GM12878 (cell line): ENCODE measurements at regions not wholly inside any gene's neighbourhood (a gene's known extent, or its start where the extent isn't known, plus 50 kb on each side); places are given as distances from the start of the nearest gene placed in this dataset.

ENCODE experiments used
- ATAC-seq: fragments of 200-7000 bp; cut with Tn5 transposase; 3 replicates; pipeline ENCODE4 v1.9.1; 2020; ENCODE audit warnings: mild to moderate bottlenecking, moderate library complexity
- BruUV-seq: library from RNA; stranded (reverse); fragments of 400-500 nt; replicated peaks from 2 replicates; lab custom pipeline; 2021; lab: Mats Ljungman, UMichigan
- CTCF ChIA-PET: fragments of 300-600 bp; sonication (Branson Sonifier 250); formaldehyde crosslinking; extraction: SDS; loops from one replicate; lab custom pipeline; 2021; ENCODE audit warnings: inconsistent platforms; lab: Yijun Ruan, JAX
- POLR2A ChIA-PET: fragments of 350-600 bp; formaldehyde crosslinking; extraction: SDS; loops from one replicate; lab custom pipeline; 2021; ENCODE audit warnings: inconsistent platforms; lab: Charles Lee
- RAD21 ChIA-PET: fragments of 300-600 bp; sonication (Branson Sonifier 250); formaldehyde crosslinking; loops from one replicate; lab custom pipeline; 2023; ENCODE audit warnings: antibody characterized with exemption; ENCODE audit not compliant: unreplicated experiment; lab: Charles Lee
- SMC1A ChIA-PET: fragments of 300-600 bp; sonication (Branson Sonifier 250); formaldehyde crosslinking; loops from one replicate; lab custom pipeline; 2023; ENCODE audit not compliant: unreplicated experiment, uncharacterized antibody; lab: Charles Lee
- DNase-seq: peaks from one replicate; pipeline ENCODE4 v3.0.0-alpha.2; 2011; ENCODE audit warnings: low read depth, low spot score
- FAIRE-seq: peaks from 3 replicates; lab custom pipeline; 2011; peaks lifted over from hg19 to GRCh38; lab: Jason Lieb, UNC
- H2AFZ ChIP-seq: 2 replicates; pipeline ENCODE4 v1.6.0; 2011; ENCODE audit warnings: low read depth, low read length, control low read depth; ENCODE audit not compliant: control insufficient read depth
- H3K27ac ChIP-seq: 2 replicates; pipeline ENCODE4 v1.5.1; 2011; ENCODE audit warnings: control low read depth; ENCODE audit not compliant: control insufficient read depth, insufficient read depth
- H3K27me3 ChIP-seq, 2 experiments: replicated peaks in 1 of 2; 2 replicates each; pipeline versions ENCODE4 v1.6.0 to v1.6.1; 2011; ENCODE audit warnings: low read length in 1 of 2; ENCODE audit not compliant: control insufficient read depth in 2 of 2, insufficient read depth in 2 of 2
- H3K36me3 ChIP-seq, 2 experiments: 2 replicates each; pipeline ENCODE4 v1.5.1; 2011; ENCODE audit warnings: low read length in 1 of 2; ENCODE audit not compliant: control insufficient read depth in 2 of 2, insufficient read depth in 2 of 2
- H3K4me1 ChIP-seq: 2 replicates; pipeline ENCODE4 v1.6.1; 2011; ENCODE audit warnings: mild to moderate bottlenecking, low read length, moderate library complexity, mixed read lengths; ENCODE audit not compliant: control insufficient read depth, insufficient read depth
- H3K4me2 ChIP-seq: 2 replicates; pipeline ENCODE4 v1.6.0; 2011; ENCODE audit warnings: control low read depth; ENCODE audit not compliant: control insufficient read depth, insufficient read depth
- H3K4me3 ChIP-seq: fragments of 200-600 bp; sonication (generic); 2 replicates; pipeline ENCODE4 v1.5.1; 2016
- H3K79me2 ChIP-seq: 2 replicates; pipeline ENCODE4 v1.6.0; 2011; ENCODE audit warnings: low read length; ENCODE audit not compliant: control insufficient read depth, insufficient read depth
- H3K9ac ChIP-seq: 2 replicates; pipeline ENCODE4 v1.8.0; 2011; ENCODE audit warnings: low read length, control low read depth, mixed read lengths; ENCODE audit not compliant: control insufficient read depth, insufficient read depth
- H3K9me3 ChIP-seq: replicated peaks from 3 replicates; pipeline ENCODE4 v1.5.1; 2011; ENCODE audit warnings: mild to moderate bottlenecking, low read length; ENCODE audit not compliant: control insufficient read depth, insufficient read depth
- H4K20me1 ChIP-seq: 2 replicates; pipeline ENCODE4 v1.6.0; 2011; ENCODE audit not compliant: control insufficient read depth, insufficient read depth
- BCL11A ChIP-seq: IDR thresholded peaks from 2 replicates; pipeline ENCODE4 v1.6.1; 2011; ENCODE audit warnings: low read depth, low read length
- CHD4 ChIP-seq: fragments of 200-600 bp; sonication (generic); IDR thresholded peaks from 2 replicates; pipeline ENCODE4 v1.6.1; 2016; ENCODE audit warnings: mild to moderate bottlenecking
- CREM ChIP-seq: IDR thresholded peaks from 2 replicates; pipeline ENCODE4 v1.6.1; 2014; ENCODE audit warnings: antibody characterized with exemption, low read depth
- EGR1 ChIP-seq, 2 experiments: IDR thresholded peaks; 1 replicate in 1 of 2; 2 replicates in 1 of 2; pipeline ENCODE4 v1.6.1; 2011 to 2012; ENCODE audit warnings: low read depth in 2 of 2, low read length in 2 of 2, borderline replicate concordance in 1 of 2, mild to moderate bottlenecking in 1 of 2, moderate library complexity in 1 of 2
- IRF4 ChIP-seq: IDR thresholded peaks from 2 replicates; pipeline ENCODE4 v1.6.1; 2011; ENCODE audit warnings: low read depth, low read length
- MEF2A ChIP-seq: IDR thresholded peaks from 2 replicates; pipeline ENCODE4 v1.6.1; 2011; ENCODE audit warnings: low read depth, mild to moderate bottlenecking, low read length, moderate library complexity; ENCODE audit not compliant: insufficient read depth
- MLLT1 ChIP-seq: fragments of 450-650 bp; IDR thresholded peaks from 2 replicates; pipeline ENCODE4 v1.6.1; 2016; ENCODE audit warnings: mild to moderate bottlenecking
- SREBF1 ChIP-seq: IDR thresholded peaks from 2 replicates; pipeline ENCODE4 v1.6.1; 2012; ENCODE audit warnings: mild to moderate bottlenecking, low read length
- ZBTB33 ChIP-seq: fragments of 450-650 bp; IDR thresholded peaks from 2 replicates; pipeline ENCODE4 v1.6.1; 2017; ENCODE audit warnings: mild to moderate bottlenecking
- ZNF622 ChIP-seq: fragments of 450-650 bp; IDR thresholded peaks from 2 replicates; pipeline ENCODE4 v1.6.1; 2017; ENCODE audit warnings: mild to moderate bottlenecking, inconsistent platforms
- WGBS: methylation state at CpG from one replicate; pipeline ENCODE4 v1.1.6; 2016; ENCODE audit warnings: low lambda C conversion rate; ENCODE audit not compliant: insufficient replicate concordance, insufficient coverage; ENCODE audit errors: missing lambda C conversion rate; 5-methylcytosine and 5-hydroxymethylcytosine counted together
- in situ Hi-C: fragments of 300-500 bp; cut with MboI; formaldehyde crosslinking; loops from 9 replicates; pipeline ENCODE4 v1.14.3; 2018; ENCODE audit warnings: mixed read lengths
- intact Hi-C: fragments of 100-400 bp; cut with micrococcal nuclease; formaldehyde crosslinking; loops from one replicate; pipeline ENCODE4 v1.14.2; 2022; ENCODE audit not compliant: unreplicated experiment
- TF ChIP-seq, protein P1 (sequence below): IDR thresholded peaks from 2 replicates; pipeline ENCODE4 v1.6.1; 2011; ENCODE audit warnings: borderline replicate concordance, low read depth, mild to moderate bottlenecking, moderate library complexity, low read length; ENCODE audit not compliant: insufficient read depth, poor library complexity, severe bottlenecking
- TF ChIP-seq, protein P2 (sequence below): IDR thresholded peaks from 2 replicates; pipeline ENCODE4 v1.6.1; 2012; ENCODE audit warnings: mild to moderate bottlenecking, low read depth, low read length
- TF ChIP-seq, protein P3 (sequence below): fragments of 450-650 bp; IDR thresholded peaks from 2 replicates; pipeline ENCODE4 v1.6.1; 2017; ENCODE audit warnings: borderline replicate concordance

GRCh38 chr2:152825834-152826233 is 107.4 kb downstream of the ARL6IP6 start:
- intact Hi-C loops: no loop called here
- in situ Hi-C loops: no loop called here
- BruUV-seq: no TSS peak
- CTCF ChIA-PET: no interaction called here
- no peaks in the 10 kb centered on the region for H3K36me3 ChIP-seq
- H3K4me2 ChIP-seq: no peak overlapping the region
- TF ChIP-seq SREBF1 (no peak), IRF4 (no peak), ZBTB33 (no peak), EGR1 (IDR thresholded peaks at IDR 0.05; ENCODE audit: borderline replicate concordance in 1 of 2, low read depth in 2 of 2, low read length in 2 of 2) (no peak), MEF2A (no peak), ZNF622 (no peak), CHD4 (no peak), MLLT1 (no peak), CREM (no peak), BCL11A (no peak)
- TF ChIP-seq, protein P1, sequence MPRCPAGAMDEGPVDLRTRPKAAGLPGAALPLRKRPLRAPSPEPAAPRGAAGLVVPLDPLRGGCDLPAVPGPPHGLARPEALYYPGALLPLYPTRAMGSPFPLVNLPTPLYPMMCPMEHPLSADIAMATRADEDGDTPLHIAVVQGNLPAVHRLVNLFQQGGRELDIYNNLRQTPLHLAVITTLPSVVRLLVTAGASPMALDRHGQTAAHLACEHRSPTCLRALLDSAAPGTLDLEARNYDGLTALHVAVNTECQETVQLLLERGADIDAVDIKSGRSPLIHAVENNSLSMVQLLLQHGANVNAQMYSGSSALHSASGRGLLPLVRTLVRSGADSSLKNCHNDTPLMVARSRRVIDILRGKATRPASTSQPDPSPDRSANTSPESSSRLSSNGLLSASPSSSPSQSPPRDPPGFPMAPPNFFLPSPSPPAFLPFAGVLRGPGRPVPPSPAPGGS: no peak
- TF ChIP-seq, protein P2, sequence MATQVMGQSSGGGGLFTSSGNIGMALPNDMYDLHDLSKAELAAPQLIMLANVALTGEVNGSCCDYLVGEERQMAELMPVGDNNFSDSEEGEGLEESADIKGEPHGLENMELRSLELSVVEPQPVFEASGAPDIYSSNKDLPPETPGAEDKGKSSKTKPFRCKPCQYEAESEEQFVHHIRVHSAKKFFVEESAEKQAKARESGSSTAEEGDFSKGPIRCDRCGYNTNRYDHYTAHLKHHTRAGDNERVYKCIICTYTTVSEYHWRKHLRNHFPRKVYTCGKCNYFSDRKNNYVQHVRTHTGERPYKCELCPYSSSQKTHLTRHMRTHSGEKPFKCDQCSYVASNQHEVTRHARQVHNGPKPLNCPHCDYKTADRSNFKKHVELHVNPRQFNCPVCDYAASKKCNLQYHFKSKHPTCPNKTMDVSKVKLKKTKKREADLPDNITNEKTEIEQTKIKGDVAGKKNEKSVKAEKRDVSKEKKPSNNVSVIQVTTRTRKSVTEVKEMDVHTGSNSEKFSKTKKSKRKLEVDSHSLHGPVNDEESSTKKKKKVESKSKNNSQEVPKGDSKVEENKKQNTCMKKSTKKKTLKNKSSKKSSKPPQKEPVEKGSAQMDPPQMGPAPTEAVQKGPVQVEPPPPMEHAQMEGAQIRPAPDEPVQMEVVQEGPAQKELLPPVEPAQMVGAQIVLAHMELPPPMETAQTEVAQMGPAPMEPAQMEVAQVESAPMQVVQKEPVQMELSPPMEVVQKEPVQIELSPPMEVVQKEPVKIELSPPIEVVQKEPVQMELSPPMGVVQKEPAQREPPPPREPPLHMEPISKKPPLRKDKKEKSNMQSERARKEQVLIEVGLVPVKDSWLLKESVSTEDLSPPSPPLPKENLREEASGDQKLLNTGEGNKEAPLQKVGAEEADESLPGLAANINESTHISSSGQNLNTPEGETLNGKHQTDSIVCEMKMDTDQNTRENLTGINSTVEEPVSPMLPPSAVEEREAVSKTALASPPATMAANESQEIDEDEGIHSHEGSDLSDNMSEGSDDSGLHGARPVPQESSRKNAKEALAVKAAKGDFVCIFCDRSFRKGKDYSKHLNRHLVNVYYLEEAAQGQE: no peak
- TF ChIP-seq, protein P3, sequence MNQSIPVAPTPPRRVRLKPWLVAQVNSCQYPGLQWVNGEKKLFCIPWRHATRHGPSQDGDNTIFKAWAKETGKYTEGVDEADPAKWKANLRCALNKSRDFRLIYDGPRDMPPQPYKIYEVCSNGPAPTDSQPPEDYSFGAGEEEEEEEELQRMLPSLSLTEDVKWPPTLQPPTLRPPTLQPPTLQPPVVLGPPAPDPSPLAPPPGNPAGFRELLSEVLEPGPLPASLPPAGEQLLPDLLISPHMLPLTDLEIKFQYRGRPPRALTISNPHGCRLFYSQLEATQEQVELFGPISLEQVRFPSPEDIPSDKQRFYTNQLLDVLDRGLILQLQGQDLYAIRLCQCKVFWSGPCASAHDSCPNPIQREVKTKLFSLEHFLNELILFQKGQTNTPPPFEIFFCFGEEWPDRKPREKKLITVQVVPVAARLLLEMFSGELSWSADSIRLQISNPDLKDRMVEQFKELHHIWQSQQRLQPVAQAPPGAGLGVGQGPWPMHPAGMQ: no peak
- RAD21 ChIA-PET: no interaction called here
- no peak overlapping the region for H3K4me3 ChIP-seq
- no peak overlapping the region for H3K9ac ChIP-seq
- H3K79me2 ChIP-seq: no peaks in the 10 kb centered on the region
- ATAC-seq (no peak), DNase-seq (no peak), FAIRE-seq (no peak)
- no peak overlapping the region for H2AFZ ChIP-seq
- H3K4me1 ChIP-seq: no peaks in the 10 kb centered on the region
- H4K20me1 ChIP-seq: no peaks in the 10 kb centered on the region
- SMC1A ChIA-PET: interaction anchor here (1.1 kb wide), 1 partner anchor 33 kb away, joined by 3 read pairs; no protein-coding TSS in a partner anchor
- H3K27ac ChIP-seq: no peak overlapping the region
- POLR2A ChIA-PET: interaction anchor here (0.6 kb wide), 1 partner anchor 11 kb away, joined by 4 read pairs; no protein-coding TSS in a partner anchor
- 20% methylated on average over 3 of the region's 3 CpGs for WGBS
- H3K27me3 ChIP-seq: no peaks in the 10 kb centered on the region
- no peaks in the 10 kb centered on the region for H3K9me3 ChIP-seq
